EH (cell line): ENCODE measurements at regions not wholly inside any gene's neighbourhood (a gene's known extent, or its start where the extent isn't known, plus 50 kb on each side); places are given as distances from the start of the nearest gene placed in this dataset.
A peak's percentile ranks its signal among the peaks of the same experiment; 100 is the strongest.
"Not testable (repeated sequence)": the region's sequence is repeated elsewhere in the genome, so short reads cannot be mapped to it uniquely, and the experiment has no call there.

Experiments used
- DNase-seq: peaks from one replicate; pipeline ENCODE4 v3.0.0-alpha.2; 2015; ENCODE audit warnings: low read depth

DNA sequence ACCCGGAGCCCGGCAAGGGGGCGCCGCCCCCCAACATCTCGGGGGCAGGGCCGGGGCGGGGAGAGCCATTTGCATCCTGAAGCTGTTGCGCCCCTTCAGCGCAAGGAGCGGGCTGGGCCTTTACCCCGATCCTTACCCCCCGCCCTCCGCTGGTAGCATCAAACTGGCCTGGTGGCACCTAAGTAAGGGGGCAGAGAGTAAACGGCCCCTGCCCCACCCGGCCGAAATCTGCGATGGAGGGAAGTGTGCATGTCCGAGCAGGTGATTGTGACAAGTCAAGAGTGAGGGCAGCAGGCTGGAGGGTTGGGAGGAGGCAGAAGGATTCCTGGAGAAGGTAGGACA lies 101.2 kb downstream of the ESM1 start:
- no peak for DNase-seq

DNA sequence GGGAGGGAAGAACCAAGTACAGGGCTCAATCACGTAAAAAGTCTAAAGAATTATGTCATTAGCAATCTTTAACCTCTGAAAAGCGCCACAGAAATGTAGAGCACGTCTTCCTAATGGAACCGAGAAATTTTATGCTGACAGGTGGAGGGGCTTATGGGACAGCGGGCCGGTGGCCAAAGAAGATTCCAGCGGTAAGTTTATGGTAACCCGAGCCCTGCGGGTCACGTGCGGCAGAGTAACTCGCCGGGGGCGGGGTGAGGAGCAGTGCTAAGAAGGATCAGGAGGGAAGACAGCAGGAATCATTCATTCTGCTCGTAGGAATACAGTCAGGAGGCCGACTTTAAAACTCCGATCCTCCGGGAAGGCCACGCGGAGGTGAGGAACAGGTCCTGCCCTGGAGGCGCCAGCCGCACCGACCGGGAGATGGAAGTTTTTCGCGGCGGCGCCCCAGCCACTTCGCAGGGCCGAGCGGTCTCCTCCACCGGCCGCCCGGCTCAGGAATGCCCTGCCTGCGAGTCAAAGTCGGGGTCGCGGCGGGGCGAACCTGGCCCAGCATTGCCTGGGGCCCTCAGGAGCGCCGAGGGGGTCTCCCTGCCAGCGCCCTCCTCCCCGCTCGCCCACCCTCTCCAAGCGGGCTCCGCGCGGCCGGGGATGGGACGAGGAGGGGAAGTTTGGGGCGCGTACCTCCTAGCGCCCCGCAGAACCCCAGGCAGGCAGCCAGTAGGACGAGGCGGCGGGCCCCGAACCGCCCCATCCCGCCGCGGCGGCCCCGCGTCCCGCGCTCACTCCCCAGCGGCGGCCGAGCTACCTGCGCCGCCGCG lies 101.8 kb downstream of the ESM1 start:
- DNase-seq: peak; percentile 68

DNA sequence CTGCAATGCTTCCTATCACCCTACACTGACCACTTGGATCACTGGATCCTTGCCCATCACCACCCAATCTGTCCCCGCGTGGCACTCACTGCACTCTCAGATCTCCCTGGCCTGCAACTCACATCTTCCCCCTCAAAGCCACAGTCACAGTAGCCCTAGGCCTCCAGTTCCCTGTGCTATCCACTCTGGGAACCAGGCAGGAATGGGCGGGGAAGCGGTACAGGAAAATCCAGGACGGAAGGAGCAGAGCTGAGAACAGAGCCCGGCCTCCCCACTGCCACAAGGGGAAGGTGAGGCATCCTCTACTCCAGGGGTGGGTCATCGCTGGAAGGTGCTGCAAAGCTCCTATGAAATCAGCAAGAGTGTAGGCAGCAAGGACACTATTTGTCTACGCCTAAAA lies 102.6 kb downstream of the ESM1 start:
- no peak for DNase-seq

DNA sequence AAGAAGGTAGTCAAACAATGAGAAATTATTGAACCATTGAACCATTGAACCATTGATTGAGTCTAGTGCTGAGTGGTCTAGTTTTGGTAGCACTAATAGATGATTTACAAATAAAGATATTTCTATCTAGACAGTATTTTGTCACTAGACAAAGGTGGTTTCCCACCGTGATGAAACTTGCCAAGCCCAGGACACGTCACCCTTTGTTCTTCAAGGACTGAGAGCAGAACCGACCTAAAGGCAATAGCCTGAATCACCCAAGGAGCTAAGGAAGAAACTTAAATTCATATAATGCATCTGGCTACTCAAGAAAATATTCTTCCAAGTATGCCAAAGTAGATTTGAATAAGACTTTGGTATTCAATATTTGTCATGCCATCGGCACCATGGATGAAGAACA lies 103.3 kb downstream of the ESM1 start:
- no peak for DNase-seq

DNA sequence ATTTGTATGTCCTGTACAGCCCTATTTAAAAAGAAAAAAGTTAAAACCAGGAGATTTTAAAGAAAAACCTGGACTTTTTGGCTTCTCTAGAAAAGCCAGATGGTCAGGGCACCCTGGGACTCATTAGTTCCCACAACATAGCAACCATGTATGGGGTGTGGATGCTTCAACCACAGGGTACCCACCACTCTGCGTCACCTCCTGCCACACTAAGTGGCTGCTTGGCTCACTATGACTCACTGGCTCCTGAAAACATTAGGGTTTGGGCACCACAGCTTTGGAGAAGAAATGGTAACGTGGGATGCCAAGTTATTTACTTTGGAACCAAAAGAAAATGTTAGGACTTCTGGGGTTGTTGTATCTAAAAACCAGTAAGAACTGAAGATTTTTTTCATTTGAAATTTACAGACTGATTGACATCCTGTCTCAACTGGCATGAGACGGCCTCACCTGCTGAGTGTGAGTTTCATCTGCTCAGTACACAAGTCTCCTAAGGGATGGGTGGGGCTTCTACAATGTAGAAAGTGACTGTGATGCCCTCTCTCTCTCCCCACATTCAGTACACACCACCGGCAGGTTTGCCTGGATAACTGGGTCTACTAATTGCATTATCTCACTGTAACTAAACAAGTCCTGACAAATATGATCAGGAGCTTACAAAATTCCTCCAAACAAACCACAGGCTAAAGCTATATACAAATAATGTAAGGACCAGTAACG lies 103.9 kb downstream of the ESM1 start:
- no peak for DNase-seq

DNA sequence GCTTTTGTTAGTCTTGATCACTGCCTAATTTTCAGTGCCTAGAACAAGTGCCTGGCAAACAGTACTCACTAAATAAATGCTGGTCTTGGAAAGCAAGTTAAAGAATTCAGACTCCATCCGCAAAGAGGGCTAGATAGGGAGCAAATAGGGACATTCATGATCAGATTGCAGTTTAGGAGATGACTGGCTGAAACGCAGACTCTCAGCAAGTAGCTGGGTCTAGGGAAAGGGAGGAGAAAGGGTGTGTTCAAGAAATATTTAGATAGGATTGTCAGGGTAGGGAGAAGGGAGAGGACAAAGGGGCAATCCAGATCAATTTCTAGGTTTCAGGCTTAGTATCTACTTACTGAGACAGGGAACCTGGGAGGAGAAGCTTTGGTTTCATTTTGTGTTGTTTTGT lies 108.4 kb downstream of the ESM1 start:
- DNase-seq: no peak

DNA sequence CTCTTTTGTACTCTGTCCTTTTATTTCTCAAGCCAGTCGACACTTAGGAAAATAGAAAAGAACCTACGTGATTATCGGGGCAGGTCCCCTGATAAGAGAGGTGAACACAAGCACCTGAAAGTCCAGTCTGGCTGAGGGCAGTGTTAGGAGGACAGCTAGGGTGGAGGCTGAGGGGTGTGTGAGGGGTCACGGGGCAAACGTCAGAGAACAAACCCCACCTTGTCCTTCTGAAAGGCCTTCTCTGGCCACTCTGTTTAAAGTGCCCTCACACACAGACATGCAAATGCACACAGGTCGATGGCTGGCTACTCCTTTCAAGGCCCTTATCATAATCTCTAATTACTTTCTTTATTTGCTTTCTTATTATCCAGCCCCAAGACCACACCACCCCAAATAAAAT lies 108.8 kb downstream of the ESM1 start:
- no peak for DNase-seq

DNA sequence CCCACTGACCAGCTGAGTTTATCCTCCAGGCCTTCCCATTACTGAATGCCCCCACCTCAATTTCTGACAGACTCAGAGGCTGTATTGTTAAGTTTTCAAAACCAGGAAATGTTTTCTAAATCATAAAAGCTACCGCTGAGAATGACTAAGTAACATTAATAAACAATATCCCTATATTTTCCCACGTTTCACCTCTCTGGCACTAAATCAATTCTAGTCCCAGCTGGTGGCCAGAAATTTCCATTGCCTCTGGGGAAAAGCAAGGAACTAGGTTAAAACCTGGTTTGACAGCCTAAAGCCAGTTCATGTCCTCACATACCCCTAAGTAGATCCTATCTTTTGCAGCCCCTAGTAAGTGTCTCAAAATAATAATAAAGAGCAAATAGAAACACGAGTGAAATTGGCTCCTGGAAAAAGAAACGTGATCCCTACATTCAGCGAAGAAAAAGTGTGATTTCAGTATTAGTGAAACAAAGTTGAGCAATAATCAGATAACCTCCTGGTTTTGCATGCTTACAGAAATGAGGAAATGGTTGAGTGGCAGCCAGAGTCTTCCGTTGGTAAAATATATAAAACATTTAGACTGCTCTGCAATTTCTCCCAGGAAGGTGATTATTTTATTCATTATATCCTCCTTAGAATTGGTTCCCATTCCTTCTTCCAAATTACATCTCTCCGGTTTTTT lies 110.9 kb downstream of the ESM1 start:
- DNase-seq: peak; percentile 33

DNA sequence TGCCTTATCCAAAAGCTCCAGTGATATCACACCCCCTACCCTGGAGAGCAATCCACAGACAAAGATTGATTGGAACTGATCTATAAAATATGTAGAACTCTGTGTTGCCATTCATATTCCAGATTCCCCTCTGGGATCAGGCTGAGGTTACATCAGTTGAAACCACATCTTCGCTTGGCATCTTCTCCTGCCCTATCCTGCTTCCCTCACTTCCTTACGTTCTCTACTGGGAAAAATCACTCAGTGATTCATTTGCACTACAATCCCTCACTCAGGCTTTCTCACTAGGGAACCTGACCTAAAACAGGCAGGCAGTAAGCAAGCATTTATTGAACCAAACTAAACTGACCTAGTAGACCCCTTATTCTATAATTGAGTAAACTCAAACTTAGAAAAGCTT lies 111.7 kb downstream of the ESM1 start:
- DNase-seq: peak; percentile 22

DNA sequence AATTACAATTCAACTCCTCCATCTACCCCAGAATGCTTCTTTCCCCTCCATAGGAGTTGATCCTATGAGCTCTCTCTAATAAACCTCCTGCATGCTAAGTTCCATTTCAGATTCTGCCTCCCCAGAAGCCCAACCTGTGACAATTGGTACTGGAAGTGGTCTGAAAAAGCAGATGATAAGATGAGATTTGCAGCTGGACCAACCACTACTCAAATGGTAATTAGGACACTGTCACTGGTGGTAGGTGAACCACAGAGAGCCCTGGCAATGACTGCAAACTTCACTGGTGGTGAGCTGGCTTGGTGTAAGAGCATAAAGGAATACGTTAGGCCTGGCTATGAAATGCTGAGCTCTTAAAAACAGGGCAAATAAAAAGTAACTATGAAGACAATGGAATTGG lies 112.6 kb downstream of the ESM1 start:
- DNase-seq: no peak

DNA sequence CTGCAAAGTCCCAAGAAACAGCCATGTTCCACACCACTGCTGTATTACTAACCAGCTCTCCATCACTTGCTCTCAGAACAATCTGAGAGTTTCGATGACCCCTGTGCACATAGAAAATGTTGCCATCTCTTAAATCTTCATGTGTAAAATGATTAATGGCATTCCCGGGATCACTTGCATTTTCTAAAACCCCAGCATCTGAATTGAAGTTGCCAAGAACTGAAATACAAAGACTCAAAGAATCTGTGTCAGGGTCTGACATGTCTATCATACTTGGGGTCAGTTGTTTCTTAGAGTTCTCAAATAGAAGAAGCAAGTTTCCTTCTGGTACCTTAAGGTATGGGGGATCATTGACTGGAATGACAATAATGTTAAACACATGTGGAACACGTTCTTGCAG lies 115.1 kb downstream of the ESM1 start:
- DNase-seq: peak; percentile 22

DNA sequence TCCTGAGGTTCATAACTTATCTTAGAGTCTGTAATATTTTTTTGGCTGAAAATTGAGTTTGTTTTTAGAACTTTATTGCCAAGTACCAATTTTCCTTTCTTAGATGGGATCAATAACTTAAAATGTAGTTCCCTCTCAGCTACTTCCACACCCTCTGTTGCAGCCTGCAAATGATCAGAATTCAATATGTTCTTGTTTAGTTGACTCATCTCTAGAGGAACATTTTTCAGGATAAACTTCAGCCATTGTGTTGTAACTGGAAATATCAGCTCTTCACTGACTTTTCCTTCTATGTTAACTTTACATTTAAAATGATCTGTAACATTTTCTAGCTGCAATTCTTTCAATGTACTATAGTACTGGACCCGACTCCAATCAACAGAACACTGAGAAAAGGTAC lies 115.7 kb downstream of the ESM1 start:
- no peak for DNase-seq

DNA sequence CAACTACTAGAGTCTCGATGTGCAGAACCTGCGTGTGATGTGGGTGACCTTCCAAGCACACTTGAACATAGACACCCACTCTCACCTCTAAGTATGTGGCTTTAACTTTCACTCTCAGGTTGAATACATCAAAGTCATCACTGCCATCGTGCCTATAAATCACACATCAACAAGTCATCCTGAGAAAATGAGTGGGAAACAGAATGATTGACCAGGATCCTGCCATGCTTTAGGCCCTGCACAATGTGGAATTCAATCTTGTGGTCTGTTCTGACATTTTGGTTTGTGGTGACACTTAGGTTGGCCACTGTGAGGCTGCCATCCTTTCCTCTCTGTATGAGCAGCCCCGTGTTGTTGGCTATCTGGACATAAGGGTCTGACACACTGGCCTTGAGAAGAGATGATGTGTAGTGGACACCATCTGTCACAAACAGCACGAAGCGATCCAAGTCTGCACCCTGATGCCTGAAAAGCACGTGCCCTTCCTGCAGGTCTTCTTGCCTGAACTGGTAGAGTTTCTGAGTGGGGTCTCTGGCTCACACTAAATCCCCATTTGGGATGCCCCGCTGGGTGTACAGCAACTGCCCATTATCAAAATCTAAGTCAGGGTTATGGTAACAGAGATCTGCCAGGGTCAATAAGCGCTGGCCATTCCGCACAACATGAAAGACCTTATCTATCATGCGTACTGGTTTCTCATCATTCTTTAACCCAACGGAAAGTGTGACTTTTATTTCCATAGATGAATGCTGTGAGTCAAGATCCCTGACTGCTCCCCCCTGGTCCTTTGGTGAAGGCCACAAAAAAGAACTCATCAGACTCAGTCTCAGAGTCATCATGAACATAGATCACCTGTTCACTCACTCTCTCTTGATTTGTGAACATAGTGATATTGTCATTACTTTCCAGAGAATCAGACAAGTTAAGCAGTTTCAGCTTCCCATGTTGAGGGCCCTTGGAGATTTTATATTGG lies 116.6 kb downstream of the ESM1 start:
- DNase-seq: no peak

DNA sequence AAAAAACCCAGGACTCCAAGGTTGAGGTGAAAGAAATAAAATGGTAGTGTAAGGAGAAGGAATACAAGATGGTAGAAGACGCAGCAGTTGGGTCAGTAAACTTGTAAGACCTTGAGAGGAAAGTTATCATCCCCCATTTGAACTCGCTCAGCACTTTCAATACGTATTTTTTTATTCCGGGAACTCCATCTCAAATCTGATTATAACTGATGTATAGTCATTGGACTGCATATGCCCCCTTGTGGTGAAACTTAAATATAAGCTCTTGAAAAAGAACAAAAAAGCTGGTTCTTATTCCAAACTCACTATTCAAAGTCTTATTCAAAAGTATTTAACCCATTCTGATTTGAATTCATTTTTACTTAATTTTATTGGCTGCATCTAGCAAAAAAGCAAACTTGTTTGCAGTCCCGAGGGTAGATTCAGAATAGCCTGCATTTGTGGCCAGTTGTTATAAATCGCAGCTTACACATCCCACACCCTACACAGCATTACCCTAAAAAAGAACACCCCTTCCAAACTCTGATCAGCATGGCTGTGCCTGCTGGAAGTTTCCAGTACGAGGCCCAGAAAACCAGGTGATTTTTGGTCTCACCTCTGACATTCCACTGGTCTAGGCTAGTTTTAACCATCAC lies 118.0 kb downstream of the ESM1 start:
- DNase-seq: peak; percentile 70

DNA sequence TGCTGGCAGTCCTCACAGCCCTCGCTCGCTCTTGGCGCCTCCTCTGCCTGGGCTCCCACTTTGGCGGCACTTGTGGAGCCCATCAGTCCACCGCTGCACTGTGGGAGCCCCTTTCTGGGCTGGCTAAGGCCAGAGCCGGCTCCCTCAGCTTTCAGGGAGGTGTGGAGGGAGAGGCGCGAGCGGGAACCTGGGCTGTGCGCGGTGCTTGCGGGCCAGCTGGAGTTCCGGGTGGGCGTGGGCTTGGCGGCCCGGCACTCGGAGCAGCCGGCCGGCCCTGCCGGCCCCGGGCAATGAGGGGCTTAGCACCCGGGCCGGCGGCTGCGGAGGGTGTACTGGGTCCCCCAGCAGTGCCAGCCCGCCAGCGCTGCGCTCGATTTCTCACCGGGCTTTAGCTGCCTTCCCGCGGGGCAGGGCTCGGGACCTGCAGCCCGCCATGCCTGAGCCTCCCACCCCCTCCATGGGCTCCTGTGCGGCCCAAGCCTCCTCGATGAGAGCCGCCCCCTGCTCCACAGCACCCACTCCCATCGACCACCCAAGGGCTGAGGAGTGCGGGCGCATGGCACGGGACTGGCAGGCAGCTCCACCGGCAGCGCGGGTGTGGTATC lies 120.4 kb downstream of the ESM1 start:
- DNase-seq: not testable (repeated sequence)

DNA sequence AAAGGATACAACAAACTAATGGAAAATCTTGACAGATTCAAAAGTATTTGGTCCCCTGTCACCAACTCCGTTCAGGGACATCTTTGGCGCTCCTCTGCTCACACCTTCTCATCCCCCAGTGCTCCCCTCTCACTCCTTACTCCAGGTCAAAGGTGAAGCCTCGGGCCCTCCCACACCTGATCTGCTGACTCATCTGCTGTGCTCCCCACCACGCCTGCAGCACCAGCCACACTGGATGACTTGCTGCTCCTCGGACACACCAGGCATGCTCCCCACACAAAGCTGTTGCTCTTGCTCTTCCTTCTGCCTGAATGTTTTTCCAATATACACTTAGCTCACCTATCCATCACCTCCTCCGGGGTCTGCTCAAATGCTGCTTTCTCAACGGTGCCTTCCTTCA lies 123.4 kb downstream of the ESM1 start:
- no peak for DNase-seq

DNA sequence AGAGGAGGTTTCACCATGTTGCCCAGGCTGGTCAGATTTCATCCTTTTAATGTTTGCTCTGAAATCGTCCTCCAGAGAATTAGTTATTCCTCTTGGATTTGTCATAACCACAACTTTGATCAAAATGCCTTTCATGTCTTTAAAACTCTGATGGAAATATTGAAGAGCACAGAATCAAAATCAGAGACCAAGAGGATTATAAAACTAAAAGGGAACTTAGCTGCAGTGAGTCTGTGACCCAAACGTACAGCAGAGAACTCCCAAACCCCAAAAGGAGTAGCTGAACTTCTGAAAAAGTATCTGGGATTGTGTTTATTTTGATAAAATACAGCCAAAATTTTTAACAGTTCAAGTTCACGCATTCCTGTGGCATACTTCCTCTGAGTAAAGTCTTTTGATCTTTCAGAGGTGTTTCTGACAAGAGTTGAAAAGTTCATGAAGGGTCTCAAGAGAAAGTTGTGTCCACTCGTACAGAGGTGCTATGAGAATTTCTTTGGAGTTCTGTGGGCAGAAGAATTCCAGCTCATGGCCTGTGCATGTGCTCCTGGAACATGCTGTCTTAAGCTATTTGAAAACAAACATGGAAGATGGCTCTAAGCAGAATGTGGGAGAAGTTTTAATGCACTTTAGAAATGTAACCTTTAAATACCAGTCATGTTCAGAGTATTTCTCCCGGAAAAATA lies 124.0 kb downstream of the ESM1 start:
- peak; percentile 75 for DNase-seq

DNA sequence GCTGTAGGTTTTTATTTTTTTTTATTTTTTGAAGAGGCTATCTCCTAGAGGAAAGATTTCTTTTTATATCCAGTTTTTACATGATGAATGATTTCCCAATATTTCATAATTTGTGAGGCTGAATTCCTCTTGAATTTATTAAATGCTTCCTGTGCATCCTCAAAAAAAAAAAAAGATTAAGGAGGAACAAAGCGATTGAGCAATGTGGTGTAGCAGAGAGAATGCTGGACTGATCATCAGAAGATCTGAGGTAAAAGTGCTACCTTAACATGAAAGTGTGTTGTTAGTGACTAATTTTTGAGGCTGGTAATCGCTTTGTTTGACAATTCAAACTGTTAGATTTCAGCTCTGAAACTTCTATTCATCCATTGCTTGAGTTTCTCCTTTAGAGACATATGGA lies 125.1 kb downstream of the ESM1 start:
- DNase-seq: peak; percentile 15

DNA sequence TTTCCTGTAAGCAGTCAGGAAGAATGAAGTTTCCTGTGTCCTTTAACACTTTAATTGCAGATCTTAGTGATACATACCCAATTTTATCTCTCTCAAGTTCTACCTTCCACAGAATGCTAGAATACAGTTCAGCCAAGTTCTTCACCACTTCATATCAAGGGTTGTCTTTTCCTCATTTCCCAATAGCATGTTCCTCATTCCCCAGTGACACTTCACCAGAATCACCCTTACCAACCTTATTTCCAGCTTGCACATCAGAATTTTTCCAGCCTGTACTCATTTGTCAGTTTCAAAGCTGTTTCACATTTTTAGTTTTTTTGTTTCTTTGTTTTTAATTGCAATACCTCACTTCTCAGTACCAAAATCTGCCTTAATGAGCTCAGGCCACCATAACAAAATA lies 126.1 kb downstream of the ESM1 start:
- peak; percentile 31 for DNase-seq

DNA sequence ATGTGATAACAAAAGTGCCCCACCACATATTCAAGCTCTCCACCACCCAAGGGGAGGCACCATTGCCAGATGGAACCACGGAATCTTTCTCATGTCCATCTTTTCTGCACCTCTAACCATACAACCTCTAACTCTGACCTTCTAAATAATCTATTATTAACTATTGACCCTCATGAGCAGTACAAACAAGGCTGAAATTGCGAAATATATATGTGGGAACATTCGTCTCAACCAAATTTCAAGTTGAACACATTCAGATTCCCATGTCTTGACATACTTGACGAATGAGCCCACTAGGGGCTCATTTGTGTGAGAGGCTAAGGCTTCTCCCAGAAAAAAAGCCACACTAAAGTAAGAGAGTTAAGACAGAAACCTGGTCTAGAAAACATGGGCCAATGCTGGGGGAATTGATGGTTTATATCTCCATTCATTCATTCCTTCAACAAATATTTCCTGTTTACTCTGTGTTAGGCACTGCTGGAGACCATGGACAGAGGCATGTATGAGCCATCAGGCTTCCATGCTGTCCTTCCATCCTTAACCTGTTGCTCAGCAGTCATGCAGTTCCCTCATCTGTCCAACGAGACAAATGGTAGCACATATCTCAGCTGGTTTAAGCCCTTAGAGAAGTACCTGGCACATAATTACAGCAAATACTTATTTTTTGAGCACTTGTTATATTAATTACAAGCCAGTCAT lies 130.4 kb downstream of the ESM1 start:
- no peak for DNase-seq
